GM23248 (cell line): ENCODE measurements at regions not wholly inside any gene's neighbourhood (a gene's known extent, or its start where the extent isn't known, plus 50 kb on each side); places are given as distances from the start of the nearest gene placed in this dataset.

Source experiments
- EZH2 ChIP-seq: fragments of 200-600 bp; sonication (generic); IDR thresholded peaks from 2 replicates; pipeline ENCODE4 v1.6.1; 2018; ENCODE audit warnings: antibody characterized with exemption, mild to moderate bottlenecking; ENCODE audit not compliant: insufficient read depth, poor library complexity, severe bottlenecking
- EZH2phosphoT487 ChIP-seq: fragments of 200-600 bp; sonication (generic); IDR thresholded peaks from 2 replicates; pipeline ENCODE4 v1.6.1; 2018; ENCODE audit warnings: antibody characterized with exemption, moderate library complexity, mild to moderate bottlenecking, low read depth; ENCODE audit not compliant: insufficient read depth

- TF ChIP-seq EZH2phosphoT487 (no peak), EZH2 (no peak)
Measured at GRCh38 chr1:199778324-199778955, 249.1 kb upstream of the NR5A2 start.
